GM21360 (cell line): ENCODE measurements at regions not wholly inside any gene's neighbourhood (a gene's known extent, or its start where the extent isn't known, plus 50 kb on each side); places are given as distances from the start of the nearest gene placed in this dataset.

ENCODE experiments used
- ATAC-seq: cut with Tn5 transposase; IDR thresholded peaks from one replicate; pipeline ENCODE4 v1.9.1; 2021; ENCODE audit warnings: mild to moderate bottlenecking, moderate library complexity; ENCODE audit not compliant: unreplicated experiment

- ATAC-seq, result no peak
Observed at GRCh38 chrX:26411045-26411444, 195.1 kb downstream of the MAGEB5 start.

- ATAC-seq, result no peak
Observed at GRCh38 chrX:26409636-26410035, 193.7 kb downstream of the MAGEB5 start.

GRCh38 chrX:26387906-26388305 is 171.9 kb downstream of the MAGEB5 start:
- ATAC-seq, result no peak

GRCh38 chrX:26376037-26376708 is 160.2 kb downstream of the MAGEB5 start:
- no peak for ATAC-seq

- no peak for ATAC-seq
Observed at GRCh38 chrX:26375346-26375745, 159.4 kb downstream of the MAGEB5 start.

- ATAC-seq, result no peak
Observed at GRCh38 chrX:26373829-26374228, 157.9 kb downstream of the MAGEB5 start.

GRCh38 chrX:26352891-26353430 is 137.0 kb downstream of the MAGEB5 start:
- ATAC-seq, result no peak

GRCh38 chrX:26347171-26347570 is 131.2 kb downstream of the MAGEB5 start:
- ATAC-seq, result no peak

- ATAC-seq, result no peak
Observed at GRCh38 chrX:26334232-26334631, 118.3 kb downstream of the MAGEB5 start.

- ATAC-seq, result no peak
Observed at GRCh38 chrX:26328608-26329319, 112.8 kb downstream of the MAGEB5 start.

- no peak for ATAC-seq
Observed at GRCh38 chrX:26309262-26309661, 93.3 kb downstream of the MAGEB5 start.

GRCh38 chrX:26295425-26295824 is 79.5 kb downstream of the MAGEB5 start:
- no peak for ATAC-seq

GRCh38 chrX:26286836-26287235 is 70.9 kb downstream of the MAGEB5 start:
- no peak for ATAC-seq
